ENCODE measurements at regions not wholly inside any gene's neighbourhood (a gene's known extent, or its start where the extent isn't known, plus 50 kb on each side); places are given as distances from the start of the nearest gene placed in this dataset.

DNA sequence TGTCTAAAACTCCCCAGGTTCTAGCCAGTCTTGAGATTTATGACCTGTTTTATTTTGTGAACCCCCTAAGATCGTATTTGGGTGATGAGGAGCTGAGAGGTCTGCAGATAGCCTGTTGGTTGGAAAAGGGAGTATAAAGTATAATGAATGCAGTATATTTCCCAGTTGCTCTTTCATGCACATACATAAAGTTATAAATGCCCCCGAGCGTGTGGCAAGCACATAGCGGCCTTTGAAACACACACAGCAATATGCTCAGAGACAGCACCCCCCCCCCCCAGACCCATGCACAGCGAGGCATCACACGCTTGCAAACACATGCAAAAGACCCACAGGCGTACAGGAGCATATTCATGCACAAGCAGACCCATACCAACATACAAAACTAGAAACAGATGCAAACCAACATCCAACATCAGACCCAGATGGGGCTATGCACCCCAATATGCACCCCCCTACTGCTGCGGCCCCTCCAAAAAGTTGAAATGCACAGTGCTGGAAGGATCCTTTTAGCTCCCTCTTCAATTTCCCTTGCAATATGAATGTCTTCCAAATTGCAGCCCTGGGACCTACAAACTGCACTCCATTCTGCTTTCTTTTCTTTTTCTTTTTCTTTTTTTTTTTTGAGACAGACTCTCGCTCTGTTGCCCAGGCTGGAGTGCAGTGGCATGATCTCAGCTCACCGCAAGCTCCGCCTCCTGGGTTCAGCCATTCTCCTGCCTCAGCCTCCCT, 82.2 kb upstream of the TBX3 start:
- Histone ChIP-seq H3K4me3 (no peak overlapping the region), H3K27me3 (no peaks in the 10 kb centered on the region), H3K4me1 (no peaks in the 10 kb centered on the region), H3K27ac (no peak overlapping the region), H3K36me3 (no peaks in the 10 kb centered on the region), H3K9me3 (no peaks in the 10 kb centered on the region)
- DNase-seq = no peak
- WGBS, 2 donors (ENCODE audit: low coverage in 1 of 2) = 73% methylated on average over 11 of the region's 11 CpGs; no CpG with 5 or more reads in 1 of the 2 donors
- TF ChIP-seq, protein P1, sequence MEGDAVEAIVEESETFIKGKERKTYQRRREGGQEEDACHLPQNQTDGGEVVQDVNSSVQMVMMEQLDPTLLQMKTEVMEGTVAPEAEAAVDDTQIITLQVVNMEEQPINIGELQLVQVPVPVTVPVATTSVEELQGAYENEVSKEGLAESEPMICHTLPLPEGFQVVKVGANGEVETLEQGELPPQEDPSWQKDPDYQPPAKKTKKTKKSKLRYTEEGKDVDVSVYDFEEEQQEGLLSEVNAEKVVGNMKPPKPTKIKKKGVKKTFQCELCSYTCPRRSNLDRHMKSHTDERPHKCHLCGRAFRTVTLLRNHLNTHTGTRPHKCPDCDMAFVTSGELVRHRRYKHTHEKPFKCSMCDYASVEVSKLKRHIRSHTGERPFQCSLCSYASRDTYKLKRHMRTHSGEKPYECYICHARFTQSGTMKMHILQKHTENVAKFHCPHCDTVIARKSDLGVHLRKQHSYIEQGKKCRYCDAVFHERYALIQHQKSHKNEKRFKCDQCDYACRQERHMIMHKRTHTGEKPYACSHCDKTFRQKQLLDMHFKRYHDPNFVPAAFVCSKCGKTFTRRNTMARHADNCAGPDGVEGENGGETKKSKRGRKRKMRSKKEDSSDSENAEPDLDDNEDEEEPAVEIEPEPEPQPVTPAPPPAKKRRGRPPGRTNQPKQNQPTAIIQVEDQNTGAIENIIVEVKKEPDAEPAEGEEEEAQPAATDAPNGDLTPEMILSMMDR (IDR thresholded peaks at IDR 0.05) = no peak
- TF ChIP-seq POLR2AphosphoS5 (IDR thresholded peaks at IDR 0.05) (no peak), EP300 (IDR thresholded peaks at IDR 0.05; ENCODE audit: low read depth) (no peak), POLR2A (IDR thresholded peaks at IDR 0.05) (no peak)
- intact Hi-C loops (cut with DNase I; ENCODE audit: low total_unique reads) (no loop called here), in situ Hi-C loops (cut with MboI; ENCODE audit: low pct_ligation_motif_present in 1 of 4, low pct_unique_long_range_greater_than_20kb in 1 of 4, low sequenced_read_pairs in 3 of 4) (no loop called here)

DNA sequence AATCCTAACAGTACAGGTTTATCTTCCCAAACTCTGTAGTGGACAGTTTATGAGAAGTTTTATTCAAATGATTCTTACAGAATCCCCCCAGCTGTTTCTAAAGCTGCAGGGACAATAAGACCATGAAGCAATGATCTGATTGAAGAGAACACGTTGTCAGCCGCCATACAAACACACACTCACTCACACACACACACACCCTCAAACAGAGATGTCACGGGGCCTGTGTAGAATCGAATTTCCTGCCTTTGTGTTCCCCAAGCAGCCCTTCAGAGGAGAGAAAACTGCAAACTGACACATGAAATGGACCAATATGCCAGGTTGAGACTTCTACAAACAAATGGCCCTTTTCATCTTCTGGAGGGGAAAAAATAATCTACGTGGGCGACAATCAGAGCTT, 80.5 kb upstream of the TBX3 start:
- no peaks in the 10 kb centered on the region for H3K9me3 ChIP-seq
- in situ Hi-C loops (cut with MboI; ENCODE audit: low pct_ligation_motif_present in 1 of 4, low pct_unique_long_range_greater_than_20kb in 1 of 4, low sequenced_read_pairs in 3 of 4) = no loop called here
- H3K4me1 ChIP-seq = no peaks in the 10 kb centered on the region
- intact Hi-C loops (cut with DNase I; ENCODE audit: low total_unique reads) = no loop called here
- TF ChIP-seq, protein P1 (IDR thresholded peaks at IDR 0.05) = no peak
- no peak for TF ChIP-seq POLR2A (IDR thresholded peaks at IDR 0.05)
- TF ChIP-seq EP300 (IDR thresholded peaks at IDR 0.05; ENCODE audit: low read depth) = no peak
- no peak for TF ChIP-seq POLR2AphosphoS5 (IDR thresholded peaks at IDR 0.05)
- DNase-seq = no peak
- H3K27me3 ChIP-seq = no peaks in the 10 kb centered on the region
- H3K4me3 ChIP-seq = no peak overlapping the region
- WGBS, 2 donors (ENCODE audit: low coverage in 1 of 2) = 81 to 90% methylated on average over 2 to 6 of the region's 6 CpGs
- H3K36me3 ChIP-seq = no peaks in the 10 kb centered on the region
- H3K27ac ChIP-seq = no peak overlapping the region

DNA sequence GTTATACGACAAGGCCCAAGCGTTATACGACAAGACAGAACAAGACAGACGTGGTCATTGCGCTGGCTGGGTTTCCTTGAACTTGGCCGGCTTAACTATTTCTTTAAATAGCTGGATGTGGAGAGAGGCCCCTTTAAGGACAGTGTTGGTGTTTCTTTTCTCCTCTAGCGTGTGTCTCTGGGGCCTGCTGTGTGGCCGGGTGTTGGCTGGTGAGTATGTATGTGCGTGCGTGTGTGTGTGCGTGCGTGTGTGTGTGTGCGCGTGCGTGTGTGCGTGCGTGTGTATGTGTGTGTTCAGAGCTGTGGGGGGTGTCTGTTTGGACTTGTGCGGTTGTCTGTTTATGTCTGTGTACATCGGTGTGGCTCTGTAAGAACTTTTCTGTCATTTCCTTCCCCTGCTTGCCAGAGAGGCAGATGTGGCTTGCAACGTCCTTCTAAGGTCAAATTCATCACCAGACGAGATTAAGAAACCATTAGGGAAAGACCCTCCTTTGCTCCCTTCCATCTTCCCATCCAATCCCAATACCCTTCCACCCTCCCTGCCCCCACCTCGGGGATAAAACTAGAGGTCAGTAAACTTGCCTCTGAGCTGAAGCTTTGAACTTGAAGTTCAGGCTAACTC, 78.6 kb upstream of the TBX3 start:
- intact Hi-C loops (cut with DNase I; ENCODE audit: low total_unique reads) (no loop called here), in situ Hi-C loops (cut with MboI; ENCODE audit: low pct_ligation_motif_present in 1 of 4, low pct_unique_long_range_greater_than_20kb in 1 of 4, low sequenced_read_pairs in 3 of 4) (no loop called here)
- no peak overlapping the region for H3K4me3 ChIP-seq
- H3K27me3 ChIP-seq = no peaks in the 10 kb centered on the region
- DNase-seq = no peak
- H3K9me3 ChIP-seq = no peaks in the 10 kb centered on the region
- TF ChIP-seq, protein P1 (IDR thresholded peaks at IDR 0.05) = no peak
- TF ChIP-seq EP300 (IDR thresholded peaks at IDR 0.05; ENCODE audit: low read depth) (no peak), POLR2AphosphoS5 (IDR thresholded peaks at IDR 0.05) (no peak), POLR2A (IDR thresholded peaks at IDR 0.05) (no peak)
- peak overlapping the region in 1 of 4 donors; percentile 8 for H3K27ac ChIP-seq
- no peaks in the 10 kb centered on the region for H3K4me1 ChIP-seq
- no peaks in the 10 kb centered on the region for H3K36me3 ChIP-seq
- 69% methylated on average over 22 of the region's 22 CpGs; no CpG with 5 or more reads in 1 of the 2 donors for WGBS, 2 donors (ENCODE audit: low coverage in 1 of 2)

DNA sequence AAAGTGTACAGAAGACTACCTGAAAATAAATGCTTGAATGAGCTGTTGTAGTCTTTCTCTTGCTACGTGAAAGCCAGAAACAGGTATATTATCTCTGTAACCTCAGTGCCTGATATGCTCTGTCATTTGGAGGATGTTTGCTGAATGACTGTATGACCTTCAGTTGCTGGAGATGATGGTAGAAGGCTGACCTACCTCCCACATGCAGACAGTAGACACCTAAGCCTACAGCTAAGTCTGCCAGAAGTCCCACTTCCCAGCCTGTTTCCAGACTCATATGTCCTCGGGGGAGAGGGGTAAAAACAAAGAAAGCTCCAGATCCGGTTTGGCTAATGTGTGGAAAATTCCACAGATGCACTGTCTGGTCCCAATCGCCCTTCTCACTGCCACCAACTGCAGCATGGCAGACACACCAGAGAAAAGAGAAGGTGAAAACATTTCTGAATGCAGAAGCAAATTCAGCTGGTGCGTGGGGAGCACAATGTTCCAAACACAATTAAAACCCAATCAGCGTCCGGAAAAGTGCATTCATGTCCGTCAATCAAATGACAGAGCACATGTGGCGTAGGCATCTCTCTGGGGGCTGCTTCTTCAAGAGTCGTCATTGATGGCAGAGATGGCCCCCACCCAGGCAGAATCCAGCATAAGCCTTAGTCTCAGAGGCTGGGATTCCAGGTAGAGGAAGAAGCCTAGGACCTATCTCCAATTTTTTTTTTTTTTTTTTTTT, 76.3 kb upstream of the TBX3 start:
- no peaks in the 10 kb centered on the region for H3K9me3 ChIP-seq
- TF ChIP-seq EP300 (IDR thresholded peaks at IDR 0.05; ENCODE audit: low read depth) = no peak
- TF ChIP-seq, protein P1 (IDR thresholded peaks at IDR 0.05) = no peak
- H3K4me3 ChIP-seq = no peak overlapping the region
- 74 to 93% methylated on average over 4 to 10 of the region's 10 CpGs for WGBS, 2 donors (ENCODE audit: low coverage in 1 of 2)
- no peaks in the 10 kb centered on the region for H3K27me3 ChIP-seq
- H3K36me3 ChIP-seq = no peaks in the 10 kb centered on the region
- H3K4me1 ChIP-seq = no peaks in the 10 kb centered on the region
- in situ Hi-C loops (cut with MboI; ENCODE audit: low pct_ligation_motif_present in 1 of 4, low pct_unique_long_range_greater_than_20kb in 1 of 4, low sequenced_read_pairs in 3 of 4) = no loop called here
- no peak overlapping the region for H3K27ac ChIP-seq
- DNase-seq = no peak
- intact Hi-C loops (cut with DNase I; ENCODE audit: low total_unique reads) = no loop called here
